Psoas muscle (tissue), 7 donors: ENCODE measurements at regions not wholly inside any gene's neighbourhood (a gene's known extent, or its start where the extent isn't known, plus 50 kb on each side); places are given as distances from the start of the nearest gene placed in this dataset.

Source experiments
- ATAC-seq, 4 donors: fragments of 200-7000 bp; cut with Tn5 transposase; one replicate each; pipeline ENCODE4 v1.9.1; 2020; ENCODE audit warnings: moderate library complexity in 3 of 4, mild to moderate bottlenecking in 2 of 4
- DNase-seq, 2 donors: peaks; one replicate each; pipeline ENCODE4 v3.0.0-alpha.2; 2020
- H3K27ac ChIP-seq: fragments of 200-600 bp; one replicate; pipeline ENCODE4 v1.8.0; 2022
- H3K27me3 ChIP-seq, 3 donors: fragments of 200-600 bp in 1 of 3; one replicate each; pipeline versions ENCODE4 v1.6.1 to v1.8.0; 2013 to 2022; ENCODE audit warnings: low read length in 2 of 3, mild to moderate bottlenecking in 2 of 3, moderate library complexity in 1 of 3; ENCODE audit not compliant: insufficient read depth in 3 of 3
- H3K36me3 ChIP-seq, 2 donors: fragments of 200-600 bp in 1 of 2; one replicate each; pipeline versions ENCODE4 v1.6.1 to v1.8.0; 2013 to 2022; ENCODE audit warnings: low read depth in 1 of 2, mild to moderate bottlenecking in 1 of 2, moderate library complexity in 1 of 2; ENCODE audit not compliant: insufficient read depth in 1 of 2
- H3K4me1 ChIP-seq: fragments of 200-600 bp; one replicate; pipeline ENCODE4 v1.8.0; 2022
- H3K4me3 ChIP-seq: fragments of 200-600 bp; one replicate; pipeline ENCODE4 v1.8.0; 2022; ENCODE audit warnings: mild to moderate bottlenecking
- H3K9me3 ChIP-seq: fragments of 200-600 bp; one replicate; pipeline ENCODE4 v1.8.0; 2022
- WGBS, 3 donors: extraction: QIAGEN DNeasy Blood & Tissue Kit; methylation state at CpG; one replicate each; pipeline versions ENCODE4 v1.1.6 to v1.1.7; 2013; 5-methylcytosine and 5-hydroxymethylcytosine counted together
- intact Hi-C, 2 donors: fragments of 100-400 bp; cut with DNase I; formaldehyde crosslinking; loops; one replicate each; pipeline versions ENCODE4 v1.11.0 to v1.14.2; 2022
- TF ChIP-seq, protein P1 (sequence below): fragments of 200-600 bp; IDR thresholded peaks from one replicate; pipeline ENCODE4 v1.8.0; 2022; ENCODE audit warnings: antibody characterized with exemption
- donor health status: healthy with polysubstance abuse.
- donor health status: DM: no; HTN: no; CAD: no; lungs with moderate emphysema.
- donor health status: Bipolar disorder and iron deficiency.
- donor health status: healthy.
- donor health status: DM: yes; HTN: yes; CAD: no.
- donor health status: DM: no; HTN: no; CAD: no.
- donor health status: DM: yes; HTN: yes; CAD: no.

DNA sequence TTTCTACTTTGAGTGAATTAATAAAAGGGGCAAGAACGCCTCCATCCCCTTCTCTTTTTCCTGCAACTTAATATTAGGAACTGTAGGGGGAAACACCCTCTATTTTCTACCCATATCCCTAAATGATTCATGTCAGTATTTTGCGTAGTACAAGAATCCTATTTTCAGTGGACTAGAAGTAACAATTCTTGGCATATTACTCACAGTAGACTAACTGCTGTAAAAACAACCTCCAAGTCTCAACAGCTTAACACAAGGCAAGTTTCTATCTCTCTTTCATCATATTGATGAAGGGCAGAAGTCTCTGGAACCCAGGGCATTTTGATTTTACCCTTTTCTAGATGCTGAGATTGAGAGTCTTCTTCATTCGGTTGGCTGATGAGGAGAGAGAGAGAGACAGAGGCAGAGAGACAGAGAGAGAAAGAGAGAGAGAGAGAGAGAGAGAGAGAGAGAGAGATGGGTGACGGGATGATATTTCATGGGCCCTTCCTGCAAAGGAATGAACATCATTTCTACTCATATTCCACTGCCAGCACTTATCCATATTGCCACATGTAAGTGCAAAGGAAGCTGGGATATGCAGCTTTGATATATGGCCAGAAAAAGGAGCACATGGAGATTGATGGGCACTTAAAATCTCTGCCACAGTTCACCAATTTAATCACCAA is 481.6 kb downstream of the LPIN1 start:
- ATAC-seq (no peak), DNase-seq (no peak)
- H3K9me3 ChIP-seq = no peaks in the 10 kb centered on the region
- no peaks in the 10 kb centered on the region for H3K36me3 ChIP-seq
- TF ChIP-seq, protein P1, sequence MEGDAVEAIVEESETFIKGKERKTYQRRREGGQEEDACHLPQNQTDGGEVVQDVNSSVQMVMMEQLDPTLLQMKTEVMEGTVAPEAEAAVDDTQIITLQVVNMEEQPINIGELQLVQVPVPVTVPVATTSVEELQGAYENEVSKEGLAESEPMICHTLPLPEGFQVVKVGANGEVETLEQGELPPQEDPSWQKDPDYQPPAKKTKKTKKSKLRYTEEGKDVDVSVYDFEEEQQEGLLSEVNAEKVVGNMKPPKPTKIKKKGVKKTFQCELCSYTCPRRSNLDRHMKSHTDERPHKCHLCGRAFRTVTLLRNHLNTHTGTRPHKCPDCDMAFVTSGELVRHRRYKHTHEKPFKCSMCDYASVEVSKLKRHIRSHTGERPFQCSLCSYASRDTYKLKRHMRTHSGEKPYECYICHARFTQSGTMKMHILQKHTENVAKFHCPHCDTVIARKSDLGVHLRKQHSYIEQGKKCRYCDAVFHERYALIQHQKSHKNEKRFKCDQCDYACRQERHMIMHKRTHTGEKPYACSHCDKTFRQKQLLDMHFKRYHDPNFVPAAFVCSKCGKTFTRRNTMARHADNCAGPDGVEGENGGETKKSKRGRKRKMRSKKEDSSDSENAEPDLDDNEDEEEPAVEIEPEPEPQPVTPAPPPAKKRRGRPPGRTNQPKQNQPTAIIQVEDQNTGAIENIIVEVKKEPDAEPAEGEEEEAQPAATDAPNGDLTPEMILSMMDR = no peak
- no peaks in the 10 kb centered on the region for H3K27me3 ChIP-seq
- H3K4me3 ChIP-seq = no peak overlapping the region
- H3K27ac ChIP-seq = no peak overlapping the region
- no peaks in the 10 kb centered on the region for H3K4me1 ChIP-seq
- intact Hi-C loops = no loop called here
- 73 to 92% (median 89%) methylated on average over 4 of the region's 4 CpGs for WGBS, 3 donors

DNA sequence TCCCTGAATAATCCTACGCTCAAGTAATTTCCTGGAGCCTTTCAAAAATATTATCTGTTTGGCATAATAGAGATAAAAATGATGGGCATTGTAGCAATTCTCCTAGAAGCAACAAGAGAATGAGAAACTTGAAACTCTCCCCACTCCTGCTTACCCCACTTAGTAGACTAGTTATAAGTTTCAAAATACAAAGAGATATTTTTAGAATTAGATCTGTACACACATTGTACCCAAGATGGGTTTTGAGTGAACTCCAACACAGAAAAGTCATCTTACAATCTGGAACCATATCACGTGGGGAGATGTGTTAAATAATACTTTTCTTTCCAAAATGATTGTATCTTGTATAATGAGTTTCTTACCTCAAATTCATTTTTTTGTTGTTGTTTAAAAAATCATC is 484.9 kb downstream of the LPIN1 start:
- ATAC-seq = no peak
- Histone ChIP-seq H3K9me3 (no peaks in the 10 kb centered on the region), H3K4me3 (no peak overlapping the region), H3K36me3 (no peaks in the 10 kb centered on the region), H3K27me3 (no peaks in the 10 kb centered on the region), H3K27ac (no peak overlapping the region), H3K4me1 (no peaks in the 10 kb centered on the region)
- TF ChIP-seq, protein P1 = no peak
- intact Hi-C loops = no loop called here
- no peak for DNase-seq
- WGBS, 3 donors = 58 to 84% (median 61%) methylated on average over 2 of the region's 2 CpGs

- intact Hi-C loops = no loop called here
- no peaks in the 10 kb centered on the region for H3K9me3 ChIP-seq
- no peaks in the 10 kb centered on the region for H3K27me3 ChIP-seq
- H3K27ac ChIP-seq = no peak overlapping the region
- H3K36me3 ChIP-seq = no peaks in the 10 kb centered on the region
- TF ChIP-seq, protein P1 = no peak
- 71 to 74% (median 73%) methylated on average over 3 of the region's 3 CpGs for WGBS, 3 donors
- H3K4me1 ChIP-seq = no peaks in the 10 kb centered on the region
- H3K4me3 ChIP-seq = no peak overlapping the region
- no peak for ATAC-seq
- DNase-seq = no peak
These were observed 483.9 kb upstream of the TRIB2 start for GRCh38 chr2:12232876-12233275.

DNA sequence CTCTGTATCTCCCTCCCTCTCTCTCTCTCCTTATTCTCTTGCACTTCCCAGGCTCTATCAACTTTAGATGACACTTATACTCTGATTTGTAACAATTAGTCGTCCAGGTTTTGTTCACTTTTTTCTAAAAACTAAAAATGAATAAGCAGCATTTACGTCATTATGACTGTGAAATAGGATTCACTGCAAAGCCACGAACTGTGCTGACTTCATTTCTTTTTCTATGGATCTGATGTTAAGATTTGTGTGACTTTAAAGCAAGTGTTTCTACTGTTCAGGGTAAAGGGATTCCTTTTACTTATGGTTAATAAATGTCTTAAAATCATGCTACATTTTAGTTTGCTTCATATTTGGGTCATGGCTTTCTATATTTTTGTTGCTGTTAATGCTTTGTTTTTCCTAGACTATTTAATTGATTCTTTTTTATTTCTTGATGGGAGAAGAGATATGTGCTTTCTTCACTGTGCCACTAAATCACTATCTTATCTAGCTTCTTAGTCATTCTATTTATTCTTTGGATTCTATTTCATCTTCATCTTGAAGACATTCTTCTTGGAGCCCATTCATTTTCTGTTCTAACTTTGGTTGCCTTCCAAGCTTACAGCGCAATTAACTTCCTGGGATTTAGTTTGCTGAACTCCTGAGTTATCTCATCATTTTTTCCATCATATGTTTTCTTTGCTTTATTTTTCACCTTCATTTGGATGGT is 480.4 kb upstream of the TRIB2 start:
- Histone ChIP-seq H3K27me3 (no peaks in the 10 kb centered on the region), H3K4me1 (no peaks in the 10 kb centered on the region), H3K36me3 (no peaks in the 10 kb centered on the region), H3K4me3 (no peak overlapping the region), H3K27ac (no peak overlapping the region), H3K9me3 (no peaks in the 10 kb centered on the region)
- intact Hi-C loops = no loop called here
- 60 to 86% (median 77%) methylated on average over 4 of the region's 4 CpGs for WGBS, 3 donors
- DNase-seq = no peak
- TF ChIP-seq, protein P1 = no peak
- ATAC-seq = no peak
